Choroid plexus epithelial cell (primary cell): ENCODE measurements at regions not wholly inside any gene's neighbourhood (a gene's known extent, or its start where the extent isn't known, plus 50 kb on each side); places are given as distances from the start of the nearest gene placed in this dataset.

ENCODE experiments used
- DNase-seq: peaks from one replicate; pipeline ENCODE4 v3.0.0-alpha.2; 2010; ENCODE audit warnings: low read depth
- H3K4me3 ChIP-seq: 2 replicates; pipeline ENCODE4 v1.5.1; 2011; ENCODE audit warnings: low read depth, mild to moderate bottlenecking, control low read depth, low read length, moderate library complexity
- TF ChIP-seq, protein P1 (sequence below): conservative IDR thresholded peaks from 2 replicates; pipeline ENCODE4 v1.5.1; 2011; ENCODE audit warnings: low read depth, mild to moderate bottlenecking, control low read depth, inconsistent platforms, low read length, moderate library complexity

DNA sequence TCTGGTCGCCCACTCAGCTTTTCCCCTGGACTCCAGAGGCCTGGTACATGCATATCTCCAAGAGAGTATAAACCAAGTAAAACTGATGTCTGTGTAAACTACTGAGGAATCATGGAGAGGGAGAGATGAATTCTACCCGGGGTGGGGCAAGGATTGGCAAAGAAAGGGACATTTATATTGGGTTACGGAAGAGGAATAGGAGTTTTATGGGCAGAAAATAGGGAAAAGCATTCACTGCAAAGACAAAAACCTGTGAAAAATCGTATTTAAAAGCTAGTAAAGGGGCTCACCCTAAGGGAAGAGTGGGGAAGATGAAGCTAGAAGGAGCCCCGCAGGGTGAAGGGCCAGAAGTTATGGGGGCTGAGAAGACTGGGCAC, 248.0 kb upstream of the KLF4 start:
- no peak for DNase-seq
- no peak overlapping the region for H3K4me3 ChIP-seq
- TF ChIP-seq, protein P1, sequence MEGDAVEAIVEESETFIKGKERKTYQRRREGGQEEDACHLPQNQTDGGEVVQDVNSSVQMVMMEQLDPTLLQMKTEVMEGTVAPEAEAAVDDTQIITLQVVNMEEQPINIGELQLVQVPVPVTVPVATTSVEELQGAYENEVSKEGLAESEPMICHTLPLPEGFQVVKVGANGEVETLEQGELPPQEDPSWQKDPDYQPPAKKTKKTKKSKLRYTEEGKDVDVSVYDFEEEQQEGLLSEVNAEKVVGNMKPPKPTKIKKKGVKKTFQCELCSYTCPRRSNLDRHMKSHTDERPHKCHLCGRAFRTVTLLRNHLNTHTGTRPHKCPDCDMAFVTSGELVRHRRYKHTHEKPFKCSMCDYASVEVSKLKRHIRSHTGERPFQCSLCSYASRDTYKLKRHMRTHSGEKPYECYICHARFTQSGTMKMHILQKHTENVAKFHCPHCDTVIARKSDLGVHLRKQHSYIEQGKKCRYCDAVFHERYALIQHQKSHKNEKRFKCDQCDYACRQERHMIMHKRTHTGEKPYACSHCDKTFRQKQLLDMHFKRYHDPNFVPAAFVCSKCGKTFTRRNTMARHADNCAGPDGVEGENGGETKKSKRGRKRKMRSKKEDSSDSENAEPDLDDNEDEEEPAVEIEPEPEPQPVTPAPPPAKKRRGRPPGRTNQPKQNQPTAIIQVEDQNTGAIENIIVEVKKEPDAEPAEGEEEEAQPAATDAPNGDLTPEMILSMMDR = no peak

DNA sequence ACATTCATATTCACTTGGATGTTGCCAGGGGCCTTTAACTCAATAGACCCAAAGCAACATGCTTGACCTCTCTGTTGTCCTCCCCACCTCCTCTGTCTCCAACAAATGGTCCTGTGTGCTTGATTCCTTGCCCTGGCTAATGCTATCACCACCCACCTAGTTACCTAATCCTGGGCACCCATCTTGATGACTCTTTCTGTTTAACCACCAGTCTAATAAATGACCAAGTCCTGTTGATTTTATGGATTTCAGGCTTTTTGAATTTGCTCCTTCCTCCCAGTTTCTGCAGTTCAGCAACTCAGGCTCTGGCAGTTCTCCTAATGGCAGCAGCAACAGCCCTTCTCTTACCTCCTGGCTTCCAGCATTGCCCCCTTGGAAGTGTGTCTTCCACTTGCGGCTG, 246.3 kb upstream of the KLF4 start:
- TF ChIP-seq, protein P1 = no peak
- H3K4me3 ChIP-seq = no peak overlapping the region
- DNase-seq = no peak

DNA sequence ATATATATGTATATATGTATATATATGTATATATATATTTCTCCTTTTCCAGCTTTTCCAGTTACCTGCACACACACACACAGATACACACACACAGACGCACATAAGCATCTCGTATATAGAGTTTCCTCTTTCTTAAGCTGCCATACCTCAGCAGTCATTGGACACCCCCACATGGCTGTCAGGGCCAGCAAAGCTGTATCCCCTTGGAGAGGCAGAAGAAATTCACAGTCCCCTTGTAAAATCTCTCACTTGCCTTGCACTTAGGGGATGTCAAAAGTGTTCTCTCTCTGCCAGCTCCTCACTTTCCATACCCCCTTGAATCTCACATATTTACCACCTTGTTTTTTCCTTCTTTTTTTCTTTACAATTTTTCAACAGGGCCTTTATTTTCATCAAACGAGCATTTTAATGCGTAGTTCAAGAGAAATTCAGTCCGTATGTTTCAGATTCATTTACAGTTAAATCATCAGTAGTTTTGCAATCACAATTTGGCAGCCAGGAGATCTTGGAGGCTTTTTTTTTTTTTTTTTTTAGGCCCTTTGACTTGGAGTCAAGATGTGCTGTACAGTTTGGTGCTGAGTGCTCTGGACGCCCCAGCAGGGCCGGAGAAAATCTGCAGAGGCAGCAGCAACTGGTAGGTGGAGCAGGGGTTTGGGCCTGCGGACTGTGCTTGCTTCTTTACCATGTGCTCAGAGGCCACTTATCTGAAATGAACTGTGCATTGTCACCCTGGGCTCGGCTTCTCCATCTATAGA, 244.9 kb upstream of the KLF4 start:
- TF ChIP-seq, protein P1 = peak; percentile 40
- H3K4me3 ChIP-seq = no peak overlapping the region
- peak; percentile 96 for DNase-seq

DNA sequence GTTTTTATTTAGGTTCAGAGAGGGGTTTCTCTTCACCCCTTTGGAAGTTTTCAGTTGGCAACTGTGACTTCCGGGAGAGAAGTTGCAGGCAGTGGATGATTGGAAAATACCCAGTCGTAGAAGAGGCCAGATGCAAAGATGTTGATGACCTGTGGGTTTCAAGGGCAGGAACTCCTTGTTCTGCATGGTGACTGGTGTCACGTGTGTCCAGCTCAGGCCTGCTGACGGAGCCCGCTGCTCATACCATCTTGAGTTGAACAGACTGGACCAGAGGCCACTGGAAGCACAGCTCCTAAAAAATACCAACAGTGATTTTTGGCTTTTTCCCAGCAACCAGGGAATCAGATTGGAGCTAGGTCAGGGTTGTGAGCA, 243.9 kb upstream of the KLF4 start:
- TF ChIP-seq, protein P1 = no peak
- no peak overlapping the region for H3K4me3 ChIP-seq
- DNase-seq = no peak

DNA sequence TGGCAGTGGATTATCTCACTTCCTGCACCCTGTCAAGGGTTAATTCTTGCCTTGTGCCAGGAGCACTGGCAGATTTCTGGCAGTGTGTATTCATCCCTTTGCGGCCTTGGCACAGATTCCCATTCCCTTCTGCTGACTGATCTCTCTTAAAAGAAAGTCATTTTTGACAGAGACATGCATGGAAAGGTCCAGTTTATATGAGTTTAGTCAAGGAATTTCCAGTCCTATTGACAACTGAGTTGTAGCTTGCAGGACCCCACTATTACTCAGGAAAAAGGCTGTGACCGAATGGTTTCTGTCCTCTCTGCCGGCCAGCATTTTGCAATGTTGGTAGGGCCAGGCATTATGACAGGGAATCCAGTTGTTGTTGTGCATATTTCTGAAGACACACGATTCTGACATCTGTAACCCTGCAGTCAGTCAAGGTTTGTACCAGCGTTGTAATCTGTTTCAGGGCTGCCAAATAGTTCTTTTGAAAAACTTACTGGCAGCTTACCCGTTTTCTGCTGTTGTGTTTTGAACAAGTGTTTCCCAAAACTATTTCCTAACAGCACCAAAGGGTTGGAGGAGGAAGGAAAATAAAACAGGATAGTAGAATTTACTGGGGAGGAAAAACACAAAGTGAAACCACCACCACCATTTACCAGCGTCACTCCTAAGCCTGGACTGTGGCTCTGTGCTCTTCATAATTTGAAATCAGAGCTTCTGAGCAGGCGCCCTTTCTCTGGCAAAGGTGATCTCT, 243.4 kb upstream of the KLF4 start:
- TF ChIP-seq, protein P1 = no peak
- DNase-seq = peak; percentile 48
- H3K4me3 ChIP-seq = no peak overlapping the region

DNA sequence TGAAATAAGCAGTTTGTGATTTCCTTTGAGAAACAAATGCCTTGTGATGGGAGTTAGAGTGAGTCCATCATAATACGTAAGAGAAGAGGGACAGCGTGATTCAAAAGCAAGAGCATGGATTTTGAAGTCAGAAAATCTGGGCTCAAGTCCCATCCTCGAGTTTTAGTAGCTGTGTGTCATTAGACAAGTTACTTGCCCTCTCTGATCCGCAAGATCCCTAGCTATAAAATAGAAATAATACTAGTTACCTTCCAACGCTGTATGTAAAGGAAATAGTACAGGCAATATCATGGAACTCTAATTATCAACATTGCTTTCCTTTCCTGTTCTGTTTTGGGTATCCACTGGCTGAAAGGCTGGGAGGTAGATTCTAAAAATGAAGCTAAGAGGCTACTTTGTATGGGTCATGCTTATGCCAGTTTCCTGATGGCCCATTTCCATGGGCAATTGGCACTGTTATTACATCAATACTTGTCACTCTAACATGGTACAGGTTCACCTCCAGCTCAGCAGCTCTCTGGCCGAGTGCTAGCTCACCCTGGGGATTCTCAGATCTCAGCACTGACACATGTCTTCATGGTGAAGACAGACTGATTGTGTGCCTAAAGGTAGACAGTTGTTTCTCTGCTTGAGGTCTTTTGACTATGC, 241.7 kb upstream of the KLF4 start:
- H3K4me3 ChIP-seq = no peak overlapping the region
- TF ChIP-seq, protein P1 = no peak
- DNase-seq = no peak

DNA sequence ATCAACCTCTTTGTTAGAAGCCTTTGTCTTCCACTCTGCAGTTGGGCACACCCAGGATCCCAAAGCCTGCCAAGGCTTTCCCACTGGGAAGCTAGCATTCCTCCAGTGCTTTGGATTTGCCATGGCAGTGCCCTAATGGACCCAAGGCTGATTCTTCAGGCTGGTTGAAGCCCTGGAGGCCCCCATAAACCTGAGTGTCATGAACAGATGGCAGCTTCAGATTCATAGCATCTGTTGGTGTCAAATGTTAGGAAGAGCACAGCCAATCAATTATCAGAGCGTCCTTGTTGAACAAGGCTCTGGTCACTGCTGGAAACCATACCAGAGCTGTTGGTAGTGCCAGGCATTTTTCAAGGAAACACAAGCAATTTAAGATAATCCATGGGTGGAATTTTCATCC, 241.1 kb upstream of the KLF4 start:
- DNase-seq = no peak
- TF ChIP-seq, protein P1 = no peak
- H3K4me3 ChIP-seq = no peak overlapping the region
